Stimulated activated CD4-positive, alpha-beta T cell treated with anti-CD3 and anti-CD28 coated beads, Interleukin-12 subunit alpha, Interleukin-12 subunit beta, amount 100 ng/mL, for 4 hours (primary cell): ENCODE measurements at regions not wholly inside any gene's neighbourhood (a gene's known extent, or its start where the extent isn't known, plus 50 kb on each side); places are given as distances from the start of the nearest gene placed in this dataset.

ENCODE experiments used
- DNase-seq: peaks from one replicate; pipeline ENCODE4 v3.0.0-alpha.2; 2020

DNA sequence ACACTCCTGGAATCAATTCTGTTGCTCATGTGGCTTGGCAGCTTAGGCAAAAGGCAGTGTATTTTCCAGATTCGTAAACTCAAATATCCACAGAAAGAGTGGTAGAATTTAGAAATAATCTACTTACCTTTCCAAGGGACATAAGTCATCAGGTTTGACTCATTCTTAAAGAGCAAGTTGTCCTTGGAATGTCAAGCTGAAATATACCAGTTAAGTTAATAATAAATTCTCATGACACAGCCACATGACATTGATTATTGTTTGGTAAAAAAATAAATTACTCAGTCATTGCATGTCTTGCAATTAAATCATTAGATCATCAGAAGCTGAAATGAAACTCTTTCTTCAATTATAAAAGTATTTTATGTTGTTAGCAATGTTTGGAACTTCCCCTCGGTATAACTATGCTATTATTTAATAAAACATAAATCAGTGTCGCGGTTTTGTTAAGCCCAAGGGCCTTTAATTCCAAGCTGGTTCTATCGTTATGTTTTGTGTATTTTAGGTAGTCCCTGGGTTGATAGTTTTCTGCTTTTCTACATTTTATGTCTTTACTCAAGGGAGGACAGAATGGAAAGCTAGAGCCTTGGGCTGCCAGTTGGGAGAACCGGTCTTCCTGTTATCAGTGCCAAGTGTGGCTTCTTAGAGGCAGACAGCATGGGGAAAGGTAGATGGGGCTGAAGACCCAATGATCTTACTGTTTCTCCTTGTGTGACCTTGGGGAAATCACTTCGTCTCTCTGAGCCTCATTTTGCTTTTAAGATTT lies 79.3 kb upstream of the PRLR start:
- DNase-seq = no peak

DNA sequence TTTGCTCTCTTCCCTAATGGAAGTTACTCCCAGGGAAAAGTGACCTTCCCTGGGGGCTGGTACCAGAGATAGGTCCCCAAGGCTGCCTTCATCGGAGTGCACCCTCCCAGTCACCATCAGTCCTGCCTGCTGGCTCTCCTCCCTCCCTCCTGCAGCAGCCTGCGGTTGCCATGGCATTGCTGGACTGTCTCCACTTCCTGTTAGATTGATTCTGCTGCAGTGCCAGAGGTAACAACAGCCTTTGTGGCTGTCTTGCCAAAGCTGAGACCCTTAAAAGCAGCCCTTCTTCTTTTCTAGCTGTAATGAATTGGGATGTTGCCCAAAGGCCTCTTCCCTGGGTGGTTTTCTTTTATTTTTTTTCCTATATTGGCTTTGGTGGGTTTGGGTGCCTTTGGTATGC lies 78.1 kb upstream of the PRLR start:
- DNase-seq = no peak

DNA sequence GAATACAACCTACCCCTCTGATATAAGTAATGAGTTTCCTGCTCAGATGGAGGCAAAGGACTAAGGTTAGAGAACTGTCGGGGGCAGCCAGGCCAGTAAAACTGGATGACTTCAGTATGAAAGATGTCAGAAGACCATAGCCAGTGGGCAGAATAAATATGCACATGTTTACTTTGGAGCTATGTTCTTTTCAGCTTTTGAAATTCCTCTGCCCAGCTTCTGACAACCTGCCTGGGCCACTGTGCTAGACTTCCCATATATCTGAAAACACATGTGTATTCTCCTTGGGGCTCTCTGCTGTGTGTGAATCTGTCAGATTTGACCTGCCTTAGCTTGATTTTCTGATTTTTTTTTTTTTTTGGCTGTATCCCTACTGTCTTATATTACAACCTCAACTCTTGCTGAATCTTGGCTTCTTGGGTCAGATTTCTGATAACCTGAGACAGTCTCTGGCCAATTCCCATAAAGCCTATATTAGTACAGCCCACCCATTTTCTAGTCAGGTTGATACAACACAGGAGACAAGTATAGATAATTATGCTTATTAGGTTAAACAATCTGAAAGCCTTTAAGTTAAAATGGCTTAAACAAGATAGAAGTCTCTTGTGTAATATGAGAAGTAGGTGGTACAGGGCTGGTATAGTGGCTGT lies 76.6 kb upstream of the PRLR start:
- no peak for DNase-seq

DNA sequence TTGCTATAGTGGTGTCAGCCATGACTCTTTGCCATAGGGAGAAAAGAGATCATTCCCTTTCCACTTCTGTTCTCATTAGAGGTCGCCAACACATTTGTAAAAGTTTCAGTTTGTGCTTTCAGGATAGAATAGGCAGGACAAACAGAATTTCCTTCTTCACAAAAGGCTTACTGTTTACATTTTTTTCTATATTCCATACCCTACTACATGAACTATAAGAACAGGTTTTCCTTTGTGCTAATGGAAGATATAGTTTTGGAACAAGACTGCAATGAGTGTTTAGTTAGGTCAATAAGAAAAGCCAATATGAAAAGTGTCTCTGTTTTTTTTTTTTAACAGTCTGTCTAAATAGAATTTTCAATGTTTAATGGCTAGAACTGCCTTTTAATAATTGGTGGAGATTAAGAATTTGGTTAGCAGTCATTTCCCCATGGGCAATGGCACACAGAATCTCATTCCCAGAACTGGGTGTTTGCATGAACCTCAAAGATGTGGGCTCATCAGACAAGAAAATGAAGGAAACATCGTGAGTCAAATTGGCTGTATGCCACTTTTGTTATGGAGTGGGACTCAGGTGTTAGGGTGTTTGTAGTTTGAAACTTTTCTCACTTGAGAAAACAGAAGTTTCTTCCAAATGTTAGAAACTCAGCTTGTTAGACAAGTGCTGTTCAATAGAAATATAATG lies 75.2 kb upstream of the PRLR start:
- no peak for DNase-seq

DNA sequence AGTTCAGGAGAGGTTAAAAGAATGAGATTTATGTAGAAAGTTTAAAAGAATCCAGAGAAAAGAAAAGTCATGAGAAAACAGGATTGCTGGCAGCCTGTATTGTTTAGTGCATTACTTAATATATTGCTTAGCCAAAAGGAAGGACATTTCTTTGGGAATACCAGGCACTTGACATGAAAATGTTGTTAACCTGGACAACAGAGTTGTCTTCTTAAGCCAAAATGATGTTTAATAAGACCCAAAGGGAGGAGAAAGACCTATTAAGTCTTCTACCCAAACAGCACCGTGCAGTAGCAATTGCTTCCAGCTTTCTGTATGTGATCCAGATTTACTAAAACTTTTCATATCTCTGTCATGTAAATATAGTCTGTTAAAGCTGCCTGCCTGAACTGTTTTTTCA lies 74.0 kb upstream of the PRLR start:
- DNase-seq = no peak

DNA sequence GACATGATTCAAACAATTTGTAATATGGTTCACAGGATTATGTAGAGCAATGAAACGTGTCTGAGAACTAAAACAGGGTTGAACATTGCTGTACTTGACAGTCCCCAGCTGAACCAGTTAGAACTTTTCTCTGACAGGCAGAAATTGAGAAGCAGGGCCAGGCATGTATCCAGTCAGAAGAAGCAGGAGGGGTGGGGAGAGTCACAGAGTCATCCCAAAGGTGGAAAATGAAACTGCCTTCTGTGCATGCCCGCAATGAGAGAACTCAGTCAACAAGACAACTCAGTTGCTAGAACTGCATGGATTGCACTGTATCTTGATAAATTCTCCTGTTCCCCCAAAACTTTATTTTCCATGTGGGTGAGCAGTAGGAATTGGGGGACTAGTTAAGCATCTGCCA lies 72.9 kb upstream of the PRLR start:
- no peak for DNase-seq

DNA sequence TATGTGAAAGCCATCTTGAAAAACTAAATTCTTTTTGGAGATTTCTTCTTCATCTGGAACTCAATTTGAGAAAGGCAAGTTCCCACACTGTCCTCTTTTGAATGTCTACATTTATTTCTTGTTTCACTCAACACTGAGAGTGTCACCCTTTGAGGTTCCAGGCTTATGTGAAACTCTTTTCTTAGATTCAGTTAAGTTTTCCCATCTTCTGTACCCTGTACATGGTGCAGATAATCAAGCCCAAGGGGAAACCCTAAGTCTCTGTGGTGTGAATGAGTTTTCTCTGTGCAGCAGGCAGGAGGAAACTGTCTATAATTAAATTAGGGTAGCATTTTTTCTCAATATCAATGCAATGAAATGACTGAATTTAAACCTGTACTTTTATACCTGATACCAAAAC lies 72.3 kb upstream of the PRLR start:
- no peak for DNase-seq

DNA sequence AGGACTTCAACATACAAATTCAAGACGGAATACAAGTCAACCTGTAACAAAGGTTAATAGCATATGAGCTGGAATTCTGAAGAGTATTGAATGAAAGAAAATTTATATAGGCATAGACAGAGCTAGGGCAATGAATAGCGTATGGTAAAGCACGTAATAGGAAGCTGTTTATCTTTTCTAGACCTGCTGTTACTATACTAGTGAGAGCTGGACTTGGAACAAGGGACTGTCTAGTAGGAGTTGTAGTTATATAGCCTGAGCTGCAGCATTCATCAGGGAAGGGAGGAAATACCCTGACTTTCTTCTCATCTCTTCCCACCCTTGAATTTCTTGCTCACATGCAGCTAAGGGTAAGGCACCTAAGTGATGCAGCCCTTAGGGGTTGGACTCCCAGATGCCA lies 67.5 kb upstream of the PRLR start:
- no peak for DNase-seq

DNA sequence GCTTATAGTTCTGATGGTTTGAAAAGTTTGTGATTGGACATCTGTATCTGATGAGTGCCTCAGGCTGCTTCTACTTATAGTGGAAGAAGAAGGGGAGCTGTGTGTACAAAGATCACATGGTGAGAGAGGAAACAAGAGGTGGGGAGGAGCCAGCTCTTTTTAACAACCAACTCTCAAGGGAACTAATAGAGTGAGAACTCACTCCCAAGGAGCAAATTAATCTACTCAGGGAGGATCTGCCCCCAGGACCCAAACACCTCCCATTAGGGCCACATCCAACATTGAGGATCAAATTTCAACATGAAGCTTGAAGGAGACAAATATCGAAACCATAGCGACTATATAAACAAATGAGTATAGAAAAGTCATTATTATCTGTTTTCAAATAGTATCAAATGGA lies 64.7 kb upstream of the PRLR start:
- DNase-seq = no peak

DNA sequence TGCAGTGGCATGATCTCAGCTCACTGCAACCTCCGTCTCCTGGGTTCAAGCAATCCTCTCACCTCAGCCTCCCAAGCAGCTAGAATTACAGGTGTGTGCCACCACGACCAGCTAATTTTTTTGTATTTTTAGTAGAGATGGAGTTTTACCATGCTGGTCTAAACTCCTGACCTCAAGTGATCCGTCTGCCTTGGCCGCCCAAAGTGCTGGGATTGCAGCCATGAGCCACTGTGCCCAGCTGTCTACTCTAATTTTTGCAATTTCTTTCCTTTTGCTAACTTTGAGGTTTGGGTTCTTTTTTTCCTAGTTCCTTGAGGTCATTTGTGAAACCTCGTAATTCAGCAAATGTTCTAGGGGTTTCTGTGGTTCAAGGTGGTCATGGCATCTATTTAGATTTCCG lies 63.7 kb upstream of the PRLR start:
- no peak for DNase-seq

DNA sequence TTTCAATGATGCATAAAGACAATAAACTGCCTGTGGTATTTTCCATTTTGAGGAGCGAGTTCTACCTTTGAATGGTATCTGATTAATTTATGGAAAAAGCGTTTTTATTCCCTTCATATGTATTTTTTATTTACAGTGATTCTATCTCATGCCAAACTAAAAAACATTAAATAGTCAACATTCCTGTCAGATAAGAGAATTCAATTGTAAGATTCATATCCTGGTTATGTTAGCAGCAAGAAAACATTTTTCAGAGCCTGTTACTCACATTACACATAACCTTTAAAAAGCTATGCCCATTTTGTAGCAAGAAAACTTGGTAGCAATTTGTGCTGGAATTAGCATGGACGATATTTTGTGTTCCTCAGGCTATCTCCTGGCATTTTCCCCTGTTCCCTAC lies 55.1 kb upstream of the PRLR start:
- no peak for DNase-seq

DNA sequence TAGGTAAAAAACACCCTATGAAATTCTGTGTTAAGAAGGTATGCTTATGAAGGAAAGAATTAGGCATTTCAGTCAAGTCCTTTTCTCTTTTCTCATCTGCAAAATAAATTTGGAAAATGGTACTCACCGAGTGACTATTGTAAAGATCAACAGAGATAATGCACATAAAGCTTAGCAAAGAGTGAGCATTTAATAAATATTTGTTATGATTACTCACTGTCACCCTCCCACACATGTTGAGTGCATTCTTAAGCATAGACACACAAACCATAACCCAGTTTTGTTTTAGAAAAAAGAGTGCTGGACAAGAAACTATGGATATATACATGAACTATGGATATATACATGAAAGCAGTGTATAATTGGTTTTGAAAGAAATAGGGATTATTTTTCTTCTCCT lies 54.7 kb upstream of the PRLR start:
- DNase-seq = no peak

DNA sequence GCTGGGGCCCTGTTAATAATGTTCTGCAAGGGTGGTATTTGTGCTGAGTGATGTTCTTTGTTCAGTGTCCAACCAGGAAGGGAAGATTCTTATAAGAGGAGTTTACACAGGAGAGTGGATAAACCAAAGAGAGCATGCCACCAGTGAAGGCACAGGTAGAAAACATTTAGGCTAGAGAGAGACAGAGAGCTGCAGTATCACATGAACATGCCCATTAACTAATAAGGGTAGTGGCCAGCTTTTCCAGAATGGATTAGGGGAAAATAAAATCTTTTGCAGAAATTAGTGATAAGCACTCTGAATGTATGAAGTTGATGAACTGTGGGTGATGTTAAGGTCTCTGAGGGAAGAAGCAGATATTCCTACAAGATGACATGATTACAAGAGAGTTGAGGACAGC lies 54.1 kb upstream of the PRLR start:
- no peak for DNase-seq

DNA sequence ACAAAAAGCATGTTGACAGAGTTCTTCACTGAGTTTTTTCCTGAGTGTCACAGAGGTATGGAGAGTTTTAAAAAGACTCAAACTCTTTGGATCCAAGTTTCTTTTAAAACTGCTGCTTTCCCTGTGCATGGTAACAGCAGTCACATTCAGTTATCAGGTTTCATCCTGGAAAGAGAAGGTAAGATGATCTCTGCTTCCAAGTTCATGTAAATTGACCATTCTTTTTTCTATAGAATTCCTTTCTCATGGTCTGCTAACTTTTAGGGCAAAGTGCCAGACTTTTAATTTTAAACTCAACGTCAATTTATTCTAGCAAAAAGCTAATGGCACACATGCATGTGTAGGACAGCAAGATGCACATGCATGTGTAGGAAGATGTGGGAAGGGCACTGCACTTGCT lies 52.5 kb upstream of the PRLR start:
- no peak for DNase-seq

DNA sequence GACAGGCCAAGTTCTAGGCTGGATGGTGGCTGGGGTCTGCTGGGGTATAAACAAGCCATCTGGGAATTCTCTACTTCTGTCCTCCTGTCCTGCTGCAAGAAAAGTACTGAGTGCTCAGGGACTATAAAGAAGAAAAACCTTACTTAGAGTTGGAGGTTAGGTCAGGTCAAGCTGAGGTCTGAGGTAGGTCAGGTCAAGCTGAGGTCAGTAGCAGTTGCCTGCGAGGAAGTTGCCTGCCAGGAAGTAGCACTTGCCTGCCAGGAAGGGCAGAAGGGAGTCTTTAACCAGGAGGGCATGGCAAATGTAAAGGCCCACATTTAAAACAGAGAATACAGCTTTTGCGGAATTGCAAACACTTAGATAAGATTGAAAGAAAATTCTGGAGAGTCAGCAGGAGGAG lies 51.3 kb upstream of the PRLR start:
- no peak for DNase-seq
